ENCODE measurements at regions not wholly inside any gene's neighbourhood (a gene's known extent, or its start where the extent isn't known, plus 50 kb on each side); places are given as distances from the start of the nearest gene placed in this dataset.

DNA sequence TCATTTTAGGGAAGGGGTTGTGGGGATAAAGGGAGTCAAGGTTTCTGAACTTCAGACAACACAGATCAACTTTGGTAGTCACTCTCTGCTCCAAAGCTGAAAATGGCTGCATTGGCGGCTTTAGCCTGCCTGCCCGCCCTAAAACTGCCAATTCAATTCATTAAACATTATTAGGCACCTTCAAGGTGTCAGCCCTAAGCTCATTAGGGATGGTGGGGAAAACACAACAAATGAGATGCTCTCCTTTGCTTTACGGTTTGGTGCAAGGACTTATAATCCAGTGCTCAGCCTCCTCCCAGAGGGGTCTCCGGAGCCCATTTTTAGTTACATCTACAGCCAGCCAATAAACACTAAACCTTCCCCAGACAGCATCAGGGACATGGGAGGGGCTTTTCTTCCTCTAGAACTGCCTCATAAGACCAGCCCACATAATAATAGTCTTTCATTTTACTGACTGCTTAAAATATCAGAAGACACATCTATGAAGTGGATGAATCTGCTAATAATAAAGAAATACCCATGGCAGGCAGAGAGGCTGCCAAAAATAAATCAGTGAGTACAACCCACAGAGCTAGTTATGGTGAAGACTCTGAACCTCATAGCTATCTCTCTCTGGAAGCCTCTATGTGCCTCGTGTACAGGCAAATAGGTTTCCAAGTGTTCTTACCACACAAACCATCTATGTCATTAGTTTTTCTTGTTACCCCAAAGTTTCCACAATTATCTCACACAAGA, 102.8 kb upstream of the NCAM1 start:
- TF ChIP-seq POLR2A (IDR thresholded peaks at IDR 0.05): no peak
- TF ChIP-seq, protein P1, sequence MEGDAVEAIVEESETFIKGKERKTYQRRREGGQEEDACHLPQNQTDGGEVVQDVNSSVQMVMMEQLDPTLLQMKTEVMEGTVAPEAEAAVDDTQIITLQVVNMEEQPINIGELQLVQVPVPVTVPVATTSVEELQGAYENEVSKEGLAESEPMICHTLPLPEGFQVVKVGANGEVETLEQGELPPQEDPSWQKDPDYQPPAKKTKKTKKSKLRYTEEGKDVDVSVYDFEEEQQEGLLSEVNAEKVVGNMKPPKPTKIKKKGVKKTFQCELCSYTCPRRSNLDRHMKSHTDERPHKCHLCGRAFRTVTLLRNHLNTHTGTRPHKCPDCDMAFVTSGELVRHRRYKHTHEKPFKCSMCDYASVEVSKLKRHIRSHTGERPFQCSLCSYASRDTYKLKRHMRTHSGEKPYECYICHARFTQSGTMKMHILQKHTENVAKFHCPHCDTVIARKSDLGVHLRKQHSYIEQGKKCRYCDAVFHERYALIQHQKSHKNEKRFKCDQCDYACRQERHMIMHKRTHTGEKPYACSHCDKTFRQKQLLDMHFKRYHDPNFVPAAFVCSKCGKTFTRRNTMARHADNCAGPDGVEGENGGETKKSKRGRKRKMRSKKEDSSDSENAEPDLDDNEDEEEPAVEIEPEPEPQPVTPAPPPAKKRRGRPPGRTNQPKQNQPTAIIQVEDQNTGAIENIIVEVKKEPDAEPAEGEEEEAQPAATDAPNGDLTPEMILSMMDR (IDR thresholded peaks at IDR 0.05): no peak
